CD4-positive, alpha-beta T cell treated with Interleukin-12 subunit alpha and Interleukin-12 subunit beta, for 1 hour (primary cell): ENCODE measurements at regions not wholly inside any gene's neighbourhood (a gene's known extent, or its start where the extent isn't known, plus 50 kb on each side); places are given as distances from the start of the nearest gene placed in this dataset.

Experiments used
- DNase-seq: peaks from one replicate; pipeline ENCODE4 v3.0.0-alpha.2; 2020

- no peak for DNase-seq
Observed at GRCh38 chr6:1144842-1145767, 166.8 kb upstream of the FOXQ1 start.

GRCh38 chr6:1143655-1144054, 168.2 kb upstream of the FOXQ1 start:
- DNase-seq, result no peak

- no peak for DNase-seq
Observed at GRCh38 chr6:1139155-1139890, 172.6 kb upstream of the FOXQ1 start.

GRCh38 chr6:1137849-1138248, 174.0 kb upstream of the FOXQ1 start:
- no peak for DNase-seq

GRCh38 chr6:1136827-1137226, 175.1 kb upstream of the FOXQ1 start:
- DNase-seq, result no peak

GRCh38 chr6:1136415-1136774, 175.5 kb upstream of the FOXQ1 start:
- DNase-seq, result no peak

- no peak for DNase-seq
Observed at GRCh38 chr6:1135726-1136414, 176.0 kb upstream of the FOXQ1 start.

- DNase-seq, result no peak
Observed at GRCh38 chr6:1131285-1132079, 180.4 kb upstream of the FOXQ1 start.

GRCh38 chr6:1130709-1131108, 181.2 kb upstream of the FOXQ1 start:
- DNase-seq, result no peak

- DNase-seq, result no peak
Observed at GRCh38 chr6:1129131-1129530, 182.8 kb upstream of the FOXQ1 start.

- DNase-seq, result no peak
Observed at GRCh38 chr6:1127597-1128288, 184.2 kb upstream of the FOXQ1 start.

GRCh38 chr6:1127129-1127528, 184.8 kb upstream of the FOXQ1 start:
- no peak for DNase-seq

GRCh38 chr6:1126036-1126435, 185.9 kb upstream of the FOXQ1 start:
- DNase-seq, result no peak

GRCh38 chr6:1125297-1125696, 186.6 kb upstream of the FOXQ1 start:
- DNase-seq, result no peak

- no peak for DNase-seq
Observed at GRCh38 chr6:1124885-1125284, 187.0 kb upstream of the FOXQ1 start.

- DNase-seq, result no peak
Observed at GRCh38 chr6:1123386-1124375, 188.2 kb upstream of the FOXQ1 start.

GRCh38 chr6:1122083-1122482, 189.8 kb upstream of the FOXQ1 start:
- DNase-seq, result no peak

GRCh38 chr6:1118287-1118647, 193.6 kb upstream of the FOXQ1 start:
- no peak for DNase-seq

- DNase-seq, result no peak
Observed at GRCh38 chr6:1117530-1118286, 194.2 kb upstream of the FOXQ1 start.

- no peak for DNase-seq
Observed at GRCh38 chr6:1116149-1116548, 195.7 kb upstream of the FOXQ1 start.
